ENCODE measurements at regions not wholly inside any gene's neighbourhood (a gene's known extent, or its start where the extent isn't known, plus 50 kb on each side); places are given as distances from the start of the nearest gene placed in this dataset.

- DNase-seq (ENCODE audit: low read depth in 2 of 2), result no peak
Observed at GRCh38 chr18:21162786-21163185, 51.2 kb upstream of the ROCK1 start.

GRCh38 chr18:21163647-21164547 lies 52.3 kb upstream of the ROCK1 start:
- peak; percentile 85 to 87 for DNase-seq (ENCODE audit: low read depth in 2 of 2)

- DNase-seq (ENCODE audit: low read depth in 2 of 2), result no peak
Observed at GRCh38 chr18:21164548-21165095, 53.0 kb upstream of the ROCK1 start.

- no peak for DNase-seq (ENCODE audit: low read depth in 2 of 2)
Observed at GRCh38 chr18:21167641-21168377, 56.2 kb upstream of the ROCK1 start.

GRCh38 chr18:21168880-21169279 lies 57.3 kb upstream of the ROCK1 start:
- no peak for DNase-seq (ENCODE audit: low read depth in 2 of 2)

GRCh38 chr18:21177822-21178221 lies 64.2 kb upstream of the GREB1L start:
- no peak for DNase-seq (ENCODE audit: low read depth in 2 of 2)

- DNase-seq (ENCODE audit: low read depth in 2 of 2), result peak; percentile 49
Observed at GRCh38 chr18:21179590-21180220, 62.3 kb upstream of the GREB1L start.

GRCh38 chr18:21180588-21180987 lies 61.4 kb upstream of the GREB1L start:
- DNase-seq (ENCODE audit: low read depth in 2 of 2), result no peak

GRCh38 chr18:21181766-21182165 lies 60.3 kb upstream of the GREB1L start:
- no peak for DNase-seq (ENCODE audit: low read depth in 2 of 2)

GRCh38 chr18:21183670-21184069 lies 58.4 kb upstream of the GREB1L start:
- no peak for DNase-seq (ENCODE audit: low read depth in 2 of 2)

GRCh38 chr18:21184396-21184996 lies 57.5 kb upstream of the GREB1L start:
- no peak for DNase-seq (ENCODE audit: low read depth in 2 of 2)

GRCh38 chr18:21187886-21188285 lies 54.1 kb upstream of the GREB1L start:
- DNase-seq (ENCODE audit: low read depth in 2 of 2), result no peak

- peak; percentile 14 to 17 for DNase-seq (ENCODE audit: low read depth in 2 of 2)
Observed at GRCh38 chr18:21191596-21192307, 50.3 kb upstream of the GREB1L start.

All from fibroblast of skin of left quadriceps (primary cell).